ENCODE measurements at regions not wholly inside any gene's neighbourhood (a gene's known extent, or its start where the extent isn't known, plus 50 kb on each side); places are given as distances from the start of the nearest gene placed in this dataset.

DNA sequence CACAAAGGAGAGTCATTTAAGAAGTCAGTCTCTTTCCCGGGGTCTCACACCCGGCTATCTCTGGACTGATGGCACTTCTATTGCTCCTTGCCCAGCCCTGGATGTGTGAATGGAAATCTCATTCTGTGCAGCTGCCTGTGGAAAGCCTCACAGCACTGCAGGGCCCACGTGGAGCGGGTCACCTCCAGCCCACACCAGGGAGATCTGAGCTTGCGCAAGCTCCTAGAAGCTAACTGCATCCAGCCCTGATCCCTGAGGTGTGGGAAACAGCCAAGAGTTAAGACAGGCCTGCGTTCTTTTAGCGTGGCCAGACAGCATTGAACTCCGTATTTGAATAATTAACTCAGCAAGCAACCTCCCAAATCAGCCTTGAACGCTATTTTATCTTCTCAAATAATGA lies 150.5 kb downstream of the LRIG2 start:
- Histone ChIP-seq H3K27me3 (ENCODE audit: control insufficient read depth, insufficient read depth, low read length) (no peaks in the 10 kb centered on the region), H3K36me3 (ENCODE audit: control insufficient read depth, insufficient read depth, low read length) (no peaks in the 10 kb centered on the region), H3K4me3 (ENCODE audit: low read depth, low read length) (no peak overlapping the region)
- DNase-seq (ENCODE audit: low read depth) (no peak), FAIRE-seq (no peak)
- TF ChIP-seq, protein P1, sequence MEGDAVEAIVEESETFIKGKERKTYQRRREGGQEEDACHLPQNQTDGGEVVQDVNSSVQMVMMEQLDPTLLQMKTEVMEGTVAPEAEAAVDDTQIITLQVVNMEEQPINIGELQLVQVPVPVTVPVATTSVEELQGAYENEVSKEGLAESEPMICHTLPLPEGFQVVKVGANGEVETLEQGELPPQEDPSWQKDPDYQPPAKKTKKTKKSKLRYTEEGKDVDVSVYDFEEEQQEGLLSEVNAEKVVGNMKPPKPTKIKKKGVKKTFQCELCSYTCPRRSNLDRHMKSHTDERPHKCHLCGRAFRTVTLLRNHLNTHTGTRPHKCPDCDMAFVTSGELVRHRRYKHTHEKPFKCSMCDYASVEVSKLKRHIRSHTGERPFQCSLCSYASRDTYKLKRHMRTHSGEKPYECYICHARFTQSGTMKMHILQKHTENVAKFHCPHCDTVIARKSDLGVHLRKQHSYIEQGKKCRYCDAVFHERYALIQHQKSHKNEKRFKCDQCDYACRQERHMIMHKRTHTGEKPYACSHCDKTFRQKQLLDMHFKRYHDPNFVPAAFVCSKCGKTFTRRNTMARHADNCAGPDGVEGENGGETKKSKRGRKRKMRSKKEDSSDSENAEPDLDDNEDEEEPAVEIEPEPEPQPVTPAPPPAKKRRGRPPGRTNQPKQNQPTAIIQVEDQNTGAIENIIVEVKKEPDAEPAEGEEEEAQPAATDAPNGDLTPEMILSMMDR (IDR thresholded peaks at IDR 0.05; ENCODE audit: insufficient read depth, low read length, severe bottlenecking): no peak

DNA sequence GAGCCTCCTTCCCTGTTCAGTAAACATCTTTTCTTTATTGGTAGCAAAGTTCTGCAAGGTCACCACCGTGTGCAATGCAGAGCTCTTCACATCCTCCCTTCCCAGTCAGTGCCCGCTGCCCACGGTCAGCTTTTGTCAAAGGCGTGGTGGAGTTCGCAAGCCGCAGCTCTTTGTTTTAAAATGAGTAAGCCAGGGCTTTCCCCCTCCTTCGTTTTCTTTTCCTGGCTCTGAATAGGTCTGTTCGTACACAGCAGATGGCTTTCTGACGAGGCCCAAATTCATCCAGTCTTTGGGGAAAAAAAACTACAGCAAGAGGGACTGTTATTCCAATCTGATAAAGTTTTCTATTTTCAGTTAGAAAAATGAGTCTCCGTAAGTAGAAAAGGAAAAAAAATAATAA lies 153.2 kb downstream of the LRIG2 start:
- Histone ChIP-seq H3K27me3 (ENCODE audit: control insufficient read depth, insufficient read depth, low read length) (no peaks in the 10 kb centered on the region), H3K4me3 (ENCODE audit: low read depth, low read length) (no peak overlapping the region), H3K36me3 (ENCODE audit: control insufficient read depth, insufficient read depth, low read length) (no peaks in the 10 kb centered on the region)
- TF ChIP-seq, protein P1 (IDR thresholded peaks at IDR 0.05; ENCODE audit: insufficient read depth, low read length, severe bottlenecking): no peak
- FAIRE-seq (no peak), DNase-seq (ENCODE audit: low read depth) (no peak)

DNA sequence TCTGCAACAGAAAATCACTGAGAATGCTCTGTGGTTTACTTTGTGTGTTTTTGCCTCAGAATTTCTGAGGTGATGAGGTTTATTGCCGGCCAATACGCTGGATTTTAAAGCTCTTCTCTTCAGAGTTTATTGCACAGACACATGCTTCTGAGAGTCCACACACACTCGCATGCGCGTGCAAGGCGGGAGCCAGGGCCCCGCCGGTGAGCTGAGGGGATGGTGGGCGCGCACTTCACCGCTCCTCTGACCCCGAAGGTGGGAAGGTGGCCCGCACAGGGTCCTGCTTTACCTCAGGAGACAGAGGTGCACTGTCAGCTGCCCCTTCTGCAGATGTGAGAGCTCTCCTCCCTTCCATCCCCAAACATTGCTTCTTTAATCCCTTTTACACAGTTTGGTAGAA lies 158.4 kb upstream of the MAGI3 start:
- TF ChIP-seq, protein P1 (IDR thresholded peaks at IDR 0.05; ENCODE audit: insufficient read depth, low read length, severe bottlenecking): no peak
- FAIRE-seq: no peak
- Histone ChIP-seq H3K27me3 (ENCODE audit: control insufficient read depth, insufficient read depth, low read length) (no peaks in the 10 kb centered on the region), H3K4me3 (ENCODE audit: low read depth, low read length) (no peak overlapping the region), H3K36me3 (ENCODE audit: control insufficient read depth, insufficient read depth, low read length) (no peaks in the 10 kb centered on the region)
- no peak for DNase-seq (ENCODE audit: low read depth)

DNA sequence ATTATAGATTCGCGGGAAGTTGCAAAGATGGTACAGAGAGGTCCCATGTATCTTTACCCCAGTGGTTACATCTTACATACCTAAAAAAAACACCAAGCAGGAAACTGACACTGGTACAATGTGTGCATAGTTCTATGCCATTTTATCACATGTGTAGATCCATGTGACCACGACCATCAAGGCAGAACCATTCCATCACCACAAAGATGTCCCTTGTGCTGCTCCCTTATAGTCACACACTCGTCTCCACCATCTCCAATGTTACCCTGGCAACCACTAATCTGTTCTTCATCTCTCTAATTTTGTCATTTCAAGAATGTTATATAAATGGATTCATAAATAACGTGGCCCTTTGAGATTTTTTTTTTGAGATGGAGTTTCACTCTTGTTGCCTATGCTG lies 156.9 kb upstream of the MAGI3 start:
- Histone ChIP-seq H3K4me3 (ENCODE audit: low read depth, low read length) (no peak overlapping the region), H3K27me3 (ENCODE audit: control insufficient read depth, insufficient read depth, low read length) (no peaks in the 10 kb centered on the region), H3K36me3 (ENCODE audit: control insufficient read depth, insufficient read depth, low read length) (no peaks in the 10 kb centered on the region)
- DNase-seq (ENCODE audit: low read depth): no peak
- no peak for FAIRE-seq
- TF ChIP-seq, protein P1 (IDR thresholded peaks at IDR 0.05; ENCODE audit: insufficient read depth, low read length, severe bottlenecking): no peak

DNA sequence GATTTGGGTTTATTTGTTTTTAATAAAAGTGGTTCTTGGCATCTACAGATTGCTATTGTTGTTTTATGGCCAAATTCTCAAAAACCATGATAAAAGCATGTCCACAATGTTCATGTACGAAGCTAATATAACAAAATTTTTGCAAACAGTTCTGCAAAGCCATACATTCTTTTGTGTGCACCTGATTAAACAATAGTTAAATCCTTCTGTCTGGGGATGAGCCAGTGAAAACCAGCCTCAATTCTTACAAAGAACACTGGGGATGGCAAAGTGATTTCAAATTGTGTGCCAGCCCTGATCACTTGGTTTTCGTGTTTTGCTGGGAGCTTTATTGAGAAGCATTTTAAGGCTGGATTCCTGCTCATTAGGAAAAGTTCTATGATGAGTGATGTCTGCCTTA lies 149.1 kb upstream of the MAGI3 start:
- Histone ChIP-seq H3K4me3 (ENCODE audit: low read depth, low read length) (no peak overlapping the region), H3K27me3 (ENCODE audit: control insufficient read depth, insufficient read depth, low read length) (no peaks in the 10 kb centered on the region), H3K36me3 (ENCODE audit: control insufficient read depth, insufficient read depth, low read length) (no peaks in the 10 kb centered on the region)
- DNase-seq (ENCODE audit: low read depth): no peak
- FAIRE-seq: no peak
- TF ChIP-seq, protein P1 (IDR thresholded peaks at IDR 0.05; ENCODE audit: insufficient read depth, low read length, severe bottlenecking): no peak

DNA sequence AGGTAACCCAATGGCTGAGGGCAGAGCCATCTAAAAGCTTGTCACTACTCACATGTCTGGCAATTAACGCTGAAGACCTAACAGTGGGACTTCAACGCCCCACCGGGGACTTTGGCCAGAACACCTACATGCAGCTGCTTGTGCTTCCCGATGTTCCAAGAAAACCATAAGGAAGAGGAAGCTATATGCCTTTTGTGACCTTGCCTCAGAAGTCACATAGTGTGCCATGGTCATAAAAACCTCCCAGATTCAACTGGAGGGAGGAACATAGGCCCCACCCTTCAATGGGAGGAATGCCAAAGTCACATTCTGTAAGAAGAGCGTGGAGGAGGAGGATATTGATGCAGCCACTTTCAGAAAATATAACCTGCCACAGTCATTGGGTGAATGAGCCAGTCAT lies 147.8 kb upstream of the MAGI3 start:
- TF ChIP-seq, protein P1 (IDR thresholded peaks at IDR 0.05; ENCODE audit: insufficient read depth, low read length, severe bottlenecking): no peak
- DNase-seq (ENCODE audit: low read depth) (peak; percentile 4), FAIRE-seq (peak; percentile 50)
- Histone ChIP-seq H3K36me3 (ENCODE audit: control insufficient read depth, insufficient read depth, low read length) (no peaks in the 10 kb centered on the region), H3K4me3 (ENCODE audit: low read depth, low read length) (no peak overlapping the region), H3K27me3 (ENCODE audit: control insufficient read depth, insufficient read depth, low read length) (no peaks in the 10 kb centered on the region)
